ENCODE measurements at regions not wholly inside any gene's neighbourhood (a gene's known extent, or its start where the extent isn't known, plus 50 kb on each side); places are given as distances from the start of the nearest gene placed in this dataset.

GRCh38 chr14:25394356-25394755 lies 344.4 kb upstream of the STXBP6 start:
- TF ChIP-seq CTCF (IDR thresholded peaks at IDR 0.05) = no peak
- TF ChIP-seq POLR2A (IDR thresholded peaks at IDR 0.05) = no peak
- no peak for TF ChIP-seq POLR2AphosphoS5 (IDR thresholded peaks at IDR 0.05)

Measured in suprapubic skin (tissue), 4 donors.